ENCODE measurements at regions not wholly inside any gene's neighbourhood (a gene's known extent, or its start where the extent isn't known, plus 50 kb on each side); places are given as distances from the start of the nearest gene placed in this dataset.

- no peak overlapping the region for H3K27ac ChIP-seq
These were observed 227.2 kb upstream of the MKLN1 start for GRCh38 chr7:131100357-131101054.

GRCh38 chr7:131103997-131104396 is 223.7 kb upstream of the MKLN1 start:
- H3K27ac ChIP-seq, result no peak overlapping the region
- TF ChIP-seq CTCF (conservative IDR thresholded peaks at IDR 0.05), result no peak

More at GRCh38 chr7:131100357-131101054, 227.2 kb upstream of the MKLN1 start:
- no peak for TF ChIP-seq CTCF (conservative IDR thresholded peaks at IDR 0.05)

- peak overlapping the region; percentile 93 for H3K27ac ChIP-seq
- no peak for TF ChIP-seq CTCF (conservative IDR thresholded peaks at IDR 0.05)
These were observed 222.9 kb upstream of the MKLN1 start for GRCh38 chr7:131104596-131105293.

GRCh38 chr7:131105294-131105798 is 222.3 kb upstream of the MKLN1 start:
- peak overlapping the region; percentile 93 for H3K27ac ChIP-seq
- no peak for TF ChIP-seq CTCF (conservative IDR thresholded peaks at IDR 0.05)

GRCh38 chr7:131105799-131106680 is 221.6 kb upstream of the MKLN1 start:
- peak overlapping the region; percentile 93 for H3K27ac ChIP-seq

GRCh38 chr7:131106681-131107336 is 220.9 kb upstream of the MKLN1 start:
- TF ChIP-seq CTCF (conservative IDR thresholded peaks at IDR 0.05), result no peak
- peak overlapping the region; percentile 93 for H3K27ac ChIP-seq

More at GRCh38 chr7:131105799-131106680, 221.6 kb upstream of the MKLN1 start:
- no peak for TF ChIP-seq CTCF (conservative IDR thresholded peaks at IDR 0.05)
